VCaP (cell line): ENCODE measurements at regions not wholly inside any gene's neighbourhood (a gene's known extent, or its start where the extent isn't known, plus 50 kb on each side); places are given as distances from the start of the nearest gene placed in this dataset.

Experiments used
- H3K27ac ChIP-seq: fragments of 450-650 bp; 2 replicates; pipeline ENCODE4 v1.5.1; 2017
- TF ChIP-seq, protein P1 (sequence below): fragments of 450-650 bp; conservative IDR thresholded peaks from 2 replicates; pipeline ENCODE4 v1.5.1; 2017; ENCODE audit warnings: mild to moderate bottlenecking, moderate library complexity

DNA sequence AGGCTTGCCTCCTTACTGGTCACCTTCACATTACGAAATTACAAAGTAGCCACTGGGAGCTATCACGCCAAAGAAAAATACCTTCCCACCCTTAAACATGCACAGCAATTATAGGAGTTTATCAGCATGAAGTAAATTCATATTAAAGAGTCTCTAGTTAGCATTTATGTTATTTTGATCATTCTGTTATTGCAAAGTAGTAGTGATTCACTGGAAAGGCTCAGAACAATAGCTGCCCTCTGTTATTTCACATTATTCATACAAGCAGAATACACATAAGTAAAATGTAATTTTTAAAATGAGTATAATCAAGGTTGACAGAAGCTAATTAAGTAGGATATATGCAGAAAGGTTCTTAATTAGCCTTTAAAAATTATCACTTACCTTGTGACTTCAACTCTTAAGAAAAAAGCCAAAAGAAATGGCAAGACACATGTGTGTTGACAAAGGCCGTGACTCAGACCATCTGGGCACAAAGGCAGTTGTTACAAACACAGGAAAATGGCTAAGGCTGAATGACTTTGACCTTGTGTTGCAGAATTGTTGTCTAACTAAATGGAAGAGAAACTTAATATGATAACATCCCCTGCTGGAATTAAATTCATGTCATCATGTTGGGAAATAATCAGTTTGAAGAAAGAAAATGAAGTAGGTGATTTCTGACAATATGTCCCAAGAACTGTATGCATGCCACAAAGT, 108.3 kb downstream of the ARL6IP6 start:
- H3K27ac ChIP-seq: no peak overlapping the region
- TF ChIP-seq, protein P1, sequence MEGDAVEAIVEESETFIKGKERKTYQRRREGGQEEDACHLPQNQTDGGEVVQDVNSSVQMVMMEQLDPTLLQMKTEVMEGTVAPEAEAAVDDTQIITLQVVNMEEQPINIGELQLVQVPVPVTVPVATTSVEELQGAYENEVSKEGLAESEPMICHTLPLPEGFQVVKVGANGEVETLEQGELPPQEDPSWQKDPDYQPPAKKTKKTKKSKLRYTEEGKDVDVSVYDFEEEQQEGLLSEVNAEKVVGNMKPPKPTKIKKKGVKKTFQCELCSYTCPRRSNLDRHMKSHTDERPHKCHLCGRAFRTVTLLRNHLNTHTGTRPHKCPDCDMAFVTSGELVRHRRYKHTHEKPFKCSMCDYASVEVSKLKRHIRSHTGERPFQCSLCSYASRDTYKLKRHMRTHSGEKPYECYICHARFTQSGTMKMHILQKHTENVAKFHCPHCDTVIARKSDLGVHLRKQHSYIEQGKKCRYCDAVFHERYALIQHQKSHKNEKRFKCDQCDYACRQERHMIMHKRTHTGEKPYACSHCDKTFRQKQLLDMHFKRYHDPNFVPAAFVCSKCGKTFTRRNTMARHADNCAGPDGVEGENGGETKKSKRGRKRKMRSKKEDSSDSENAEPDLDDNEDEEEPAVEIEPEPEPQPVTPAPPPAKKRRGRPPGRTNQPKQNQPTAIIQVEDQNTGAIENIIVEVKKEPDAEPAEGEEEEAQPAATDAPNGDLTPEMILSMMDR: no peak

DNA sequence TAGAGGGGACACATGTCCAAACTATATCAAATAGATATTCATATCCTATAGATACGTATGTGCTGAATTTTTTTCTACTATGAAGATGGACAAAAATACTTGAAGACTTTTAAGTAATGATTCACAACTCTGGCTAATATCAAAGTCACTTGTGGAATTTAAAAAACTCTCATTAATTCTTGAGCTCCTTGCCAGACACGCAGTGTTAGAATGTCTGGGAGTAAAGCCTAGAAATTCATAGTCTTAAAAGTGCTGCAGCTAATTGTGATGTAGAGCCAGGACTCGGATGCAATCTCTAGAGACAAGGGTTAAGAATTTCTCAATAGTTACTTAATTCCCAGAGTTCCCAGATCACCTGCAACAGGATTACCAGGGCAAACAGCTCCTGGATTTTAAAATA, 107.4 kb downstream of the ARL6IP6 start:
- TF ChIP-seq, protein P1: no peak
- no peak overlapping the region for H3K27ac ChIP-seq

DNA sequence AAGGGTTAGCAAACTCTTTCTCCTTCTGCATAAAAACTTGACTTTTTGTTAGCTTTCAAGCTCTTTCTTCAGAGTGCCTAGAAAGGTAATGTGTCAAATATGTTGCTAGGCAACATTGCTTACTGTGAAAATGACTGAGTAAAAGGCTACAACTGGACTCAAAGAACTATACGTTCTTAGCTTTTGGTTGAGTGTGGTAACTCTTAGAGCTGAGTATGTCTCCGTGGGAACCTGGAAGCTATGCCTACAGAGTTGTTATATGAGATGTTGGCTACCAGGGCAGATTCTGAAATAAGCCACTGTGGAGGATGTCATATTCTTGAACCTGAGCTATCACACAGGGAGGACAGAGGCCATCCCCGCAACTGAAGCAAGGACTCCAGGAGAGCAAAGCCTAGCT, 105.5 kb downstream of the ARL6IP6 start:
- no peak overlapping the region for H3K27ac ChIP-seq
- TF ChIP-seq, protein P1: no peak

DNA sequence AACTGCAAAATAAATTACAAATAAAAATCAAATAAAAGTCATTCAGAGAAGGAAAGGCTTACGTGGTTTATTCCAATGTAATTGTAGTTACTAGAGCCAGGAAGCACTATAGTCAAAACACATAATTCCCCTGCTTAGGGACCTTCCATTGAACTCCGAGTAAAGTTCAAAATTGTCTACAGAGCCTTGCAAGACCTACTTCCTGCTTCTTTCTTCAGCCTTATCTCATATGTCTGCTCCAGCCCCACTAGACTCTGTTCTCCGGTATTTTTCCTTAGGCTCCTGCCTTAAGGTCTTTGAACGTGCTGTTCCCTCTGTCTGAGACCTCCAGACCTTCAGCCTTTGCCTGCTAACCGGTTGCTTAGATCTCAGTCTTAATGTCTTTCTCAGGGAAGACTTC, 104.3 kb downstream of the ARL6IP6 start:
- no peak overlapping the region for H3K27ac ChIP-seq
- TF ChIP-seq, protein P1: no peak

DNA sequence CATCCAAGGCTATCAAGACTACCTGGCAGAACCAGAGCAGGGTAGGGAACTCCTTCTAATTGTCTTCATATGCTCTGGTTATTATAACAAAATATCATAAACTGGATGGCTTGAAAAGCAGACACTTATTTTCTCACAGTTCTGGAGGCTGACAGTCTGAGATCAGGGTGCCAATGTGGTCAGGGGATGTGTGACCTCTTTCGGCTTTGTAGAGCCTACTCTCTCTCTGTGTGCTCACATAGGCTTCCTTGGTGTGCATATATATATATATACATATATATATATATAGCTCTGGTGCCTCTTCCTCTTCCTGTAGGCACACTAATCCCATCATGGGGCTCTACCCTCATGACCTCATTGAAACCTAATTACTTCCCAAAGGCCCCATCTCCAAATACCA, 101.6 kb downstream of the ARL6IP6 start:
- H3K27ac ChIP-seq: no peak overlapping the region
- TF ChIP-seq, protein P1: no peak

DNA sequence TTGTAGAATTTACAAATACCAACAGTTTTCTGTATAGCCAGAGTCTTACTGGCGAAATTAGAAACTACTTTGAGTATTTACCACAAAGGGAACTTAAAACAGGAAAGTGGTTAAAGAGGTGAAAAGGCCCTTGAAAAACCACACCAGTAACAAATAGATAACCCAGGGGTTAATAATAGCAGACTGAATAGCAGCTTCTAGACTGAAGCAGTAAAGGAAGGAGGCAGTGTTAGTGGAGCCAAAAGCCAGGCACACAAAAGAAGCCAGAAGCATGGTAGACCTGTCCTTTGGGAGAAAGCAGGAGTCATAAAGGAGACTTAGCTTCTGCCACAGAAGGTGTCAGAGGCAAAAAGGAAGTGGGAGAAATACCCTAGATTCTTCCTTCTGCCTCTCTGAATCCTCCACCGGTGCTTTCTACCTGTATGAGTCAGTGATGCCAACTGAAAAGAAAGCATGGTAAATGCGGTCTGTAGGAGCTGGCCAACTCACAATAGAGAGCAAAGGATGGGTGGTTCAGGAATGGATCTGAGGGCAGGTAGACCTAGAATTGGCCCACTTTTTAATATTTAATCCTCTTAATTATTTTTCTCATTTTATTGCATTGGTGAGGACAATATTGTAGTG, 97.3 kb downstream of the ARL6IP6 start:
- TF ChIP-seq, protein P1: no peak
- H3K27ac ChIP-seq: no peak overlapping the region

DNA sequence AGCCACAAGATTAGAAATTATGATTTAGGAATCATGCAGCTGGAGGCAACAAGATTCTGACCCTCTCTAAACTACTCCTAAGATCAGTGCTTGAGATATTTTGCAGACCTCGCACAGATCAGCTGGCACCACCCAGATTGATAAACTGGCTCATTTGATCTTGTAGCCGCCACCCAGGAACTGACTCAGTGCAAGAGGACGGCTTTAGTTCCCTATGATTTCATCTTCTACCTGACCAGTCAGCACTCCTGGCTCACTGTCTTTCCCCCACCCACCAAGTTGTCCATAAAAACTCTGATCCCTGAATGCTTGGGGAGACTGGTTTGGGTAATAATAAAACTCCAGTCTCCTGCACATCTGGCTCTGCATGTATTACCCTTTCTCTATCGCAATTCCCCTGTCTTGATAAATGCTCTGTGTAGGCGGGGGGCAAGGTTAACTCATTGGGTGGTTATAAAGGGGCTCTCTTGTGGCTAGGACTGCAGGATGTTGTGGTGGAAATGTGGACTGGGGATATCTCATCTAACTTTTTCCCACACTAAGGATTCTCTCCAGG, 96.1 kb downstream of the ARL6IP6 start:
- TF ChIP-seq, protein P1: no peak

More for the DNA sequence above, 96.1 kb downstream of the ARL6IP6 start:
- H3K27ac ChIP-seq: no peak overlapping the region
